Left ventricle myocardium inferior (tissue), 1 donor: ENCODE measurements at regions not wholly inside any gene's neighbourhood (a gene's known extent, or its start where the extent isn't known, plus 50 kb on each side); places are given as distances from the start of the nearest gene placed in this dataset.

Experiments
- DNase-seq: peaks from one replicate; pipeline ENCODE4 v3.0.0-alpha.2; 2020
- H3K27ac ChIP-seq: fragments of 200-600 bp; replicated peaks from 2 replicates; pipeline ENCODE4 v1.8.0; 2021
- H3K27me3 ChIP-seq: fragments of 200-600 bp; 2 replicates; pipeline ENCODE4 v1.8.0; 2021; ENCODE audit warnings: low read depth
- H3K36me3 ChIP-seq: fragments of 200-600 bp; 2 replicates; pipeline ENCODE4 v1.8.0; 2021
- H3K4me1 ChIP-seq: fragments of 200-600 bp; 2 replicates; pipeline ENCODE4 v1.8.0; 2021
- H3K4me3 ChIP-seq: fragments of 200-600 bp; 2 replicates; pipeline ENCODE4 v1.8.0; 2021; ENCODE audit warnings: mild to moderate bottlenecking, moderate library complexity
- H3K9me3 ChIP-seq: fragments of 200-600 bp; replicated peaks from 2 replicates; pipeline ENCODE4 v1.8.0; 2021
- CTCF ChIP-seq: fragments of 200-600 bp; IDR thresholded peaks from 2 replicates; pipeline ENCODE4 v1.8.0; 2021; ENCODE audit warnings: antibody characterized with exemption, mild to moderate bottlenecking, borderline replicate concordance
- intact Hi-C: fragments of 100-400 bp; cut with micrococcal nuclease; formaldehyde crosslinking; loops from one replicate; pipeline ENCODE4 v1.11.0; 2022
- donor health status: DM: no; HTN: yes; CAD: no; lungs with severe emphysema.

- Histone ChIP-seq H3K27me3 (no peaks in the 10 kb centered on the region), H3K4me1 (no peaks in the 10 kb centered on the region), H3K9me3 (no peaks in the 10 kb centered on the region), H3K36me3 (no peaks in the 10 kb centered on the region), H3K27ac (no peak overlapping the region), H3K4me3 (no peak overlapping the region)
- no peak for TF ChIP-seq CTCF
- intact Hi-C loops, result no loop called here
- no peak for DNase-seq
Observed at GRCh38 chr5:99878830-99879229, 656.3 kb upstream of the FAM174A start.

GRCh38 chr5:99866740-99867139, 668.4 kb upstream of the FAM174A start:
- H3K4me1 ChIP-seq, result no peaks in the 10 kb centered on the region
- no peak overlapping the region for H3K4me3 ChIP-seq

GRCh38 chr5:99865159-99865558, 670.0 kb upstream of the FAM174A start:
- intact Hi-C loops, result no loop called here
- peaks cover 8% of the 10 kb centered on the region for H3K9me3 ChIP-seq
- DNase-seq, result no peak
- no peak for TF ChIP-seq CTCF
- no peaks in the 10 kb centered on the region for H3K27me3 ChIP-seq
- no peaks in the 10 kb centered on the region for H3K36me3 ChIP-seq
- H3K27ac ChIP-seq, result no peak overlapping the region
- no peak overlapping the region for H3K4me3 ChIP-seq
- no peaks in the 10 kb centered on the region for H3K4me1 ChIP-seq

More at GRCh38 chr5:99866740-99867139, 668.4 kb upstream of the FAM174A start:
- Histone ChIP-seq H3K9me3 (peaks cover 8% of the 10 kb centered on the region), H3K36me3 (no peaks in the 10 kb centered on the region), H3K27ac (no peak overlapping the region), H3K27me3 (no peaks in the 10 kb centered on the region)
- intact Hi-C loops, result no loop called here
- DNase-seq, result no peak
- TF ChIP-seq CTCF, result no peak

- intact Hi-C loops, result no loop called here
- Histone ChIP-seq H3K36me3 (no peaks in the 10 kb centered on the region), H3K4me1 (no peaks in the 10 kb centered on the region), H3K9me3 (peaks cover 3% of the 10 kb centered on the region), H3K27ac (no peak overlapping the region), H3K4me3 (no peak overlapping the region), H3K27me3 (no peaks in the 10 kb centered on the region)
- no peak for TF ChIP-seq CTCF
- no peak for DNase-seq
Observed at GRCh38 chr5:99835791-99836190, 699.4 kb upstream of the FAM174A start.

GRCh38 chr5:99827136-99827535, 708.0 kb upstream of the FAM174A start:
- Histone ChIP-seq H3K9me3 (peaks cover 7% of the 10 kb centered on the region), H3K27me3 (no peaks in the 10 kb centered on the region), H3K27ac (no peak overlapping the region), H3K36me3 (no peaks in the 10 kb centered on the region), H3K4me3 (no peak overlapping the region), H3K4me1 (no peaks in the 10 kb centered on the region)
- intact Hi-C loops, result no loop called here
- DNase-seq, result no peak
- no peak for TF ChIP-seq CTCF

GRCh38 chr5:99817796-99818195, 717.4 kb upstream of the FAM174A start:
- Histone ChIP-seq H3K36me3 (no peaks in the 10 kb centered on the region), H3K27ac (no peak overlapping the region), H3K4me3 (no peak overlapping the region), H3K4me1 (no peaks in the 10 kb centered on the region), H3K9me3 (no peaks in the 10 kb centered on the region), H3K27me3 (no peaks in the 10 kb centered on the region)
- intact Hi-C loops, result no loop called here
- no peak for DNase-seq
- no peak for TF ChIP-seq CTCF
